ENCODE measurements at regions not wholly inside any gene's neighbourhood (a gene's known extent, or its start where the extent isn't known, plus 50 kb on each side); places are given as distances from the start of the nearest gene placed in this dataset.

DNA sequence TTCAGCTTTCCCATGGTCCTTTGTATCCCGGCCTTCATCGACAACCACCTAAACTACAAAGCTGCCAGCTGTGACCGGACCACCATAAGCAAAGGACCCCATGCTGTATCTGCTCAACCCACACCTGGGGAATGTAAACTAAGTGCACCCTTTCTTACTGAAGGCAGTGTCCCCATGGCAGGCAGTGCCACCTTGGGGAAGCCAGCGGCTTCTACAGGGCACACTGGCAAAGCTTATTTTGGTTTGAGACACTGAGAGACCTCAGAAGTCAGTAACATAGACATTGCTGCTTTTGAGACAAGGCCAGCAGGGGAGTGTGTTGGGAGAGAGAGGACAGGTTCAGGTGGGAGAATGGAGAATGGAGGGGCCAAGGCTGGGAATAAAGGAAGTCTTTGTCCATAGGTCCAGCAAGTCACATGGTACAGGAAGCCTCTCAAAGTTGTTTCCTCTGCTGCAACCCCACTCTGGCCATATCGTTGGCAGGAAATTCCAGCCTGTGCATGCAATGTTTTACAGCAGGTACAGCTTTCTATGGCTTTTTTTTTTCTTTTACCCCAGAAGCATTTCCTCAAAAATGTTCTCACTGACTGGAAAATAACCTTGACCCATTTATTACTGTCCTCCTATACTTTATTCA is 85.9 kb upstream of the NPVF start:
- DNase-seq (ENCODE audit: low read depth in 4 of 4, low spot score in 2 of 4), result no peak

GRCh38 chr7:25314731-25315267 is 86.5 kb upstream of the NPVF start:
- no peak for DNase-seq (ENCODE audit: low read depth in 4 of 4, low spot score in 2 of 4)

GRCh38 chr7:25316366-25316765 is 88.1 kb upstream of the NPVF start:
- no peak for DNase-seq (ENCODE audit: low read depth in 4 of 4, low spot score in 2 of 4)

- DNase-seq (ENCODE audit: low read depth in 4 of 4, low spot score in 2 of 4), result no peak
Measured at GRCh38 chr7:25318047-25318446, 89.8 kb upstream of the NPVF start.

DNA sequence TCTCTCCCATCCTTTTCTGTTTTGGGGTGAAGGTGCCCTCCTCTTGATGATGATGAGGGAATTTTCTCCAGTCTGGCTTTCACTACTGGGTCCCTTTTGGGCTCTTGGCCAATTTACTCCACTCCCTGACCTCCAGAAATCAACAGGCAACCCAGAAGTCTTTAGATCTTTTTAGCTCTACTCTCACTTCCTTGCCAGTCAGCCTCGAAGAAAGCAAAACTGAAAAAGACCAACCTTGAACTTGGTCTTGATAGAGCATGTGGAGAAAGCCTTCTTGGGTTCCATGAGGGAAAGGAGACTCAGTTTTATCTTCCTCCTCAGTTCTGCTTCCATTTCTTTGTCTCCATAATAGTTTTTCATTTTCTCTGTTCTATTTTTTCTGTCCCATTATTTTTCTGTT is 91.4 kb upstream of the NPVF start:
- DNase-seq (ENCODE audit: low read depth in 4 of 4, low spot score in 2 of 4), result no peak

GRCh38 chr7:25320791-25321190 is 92.5 kb upstream of the NPVF start:
- DNase-seq (ENCODE audit: low read depth in 4 of 4, low spot score in 2 of 4), result no peak

GRCh38 chr7:25321424-25321823 is 93.1 kb upstream of the NPVF start:
- DNase-seq (ENCODE audit: low read depth in 4 of 4, low spot score in 2 of 4), result no peak

- no peak for DNase-seq (ENCODE audit: low read depth in 4 of 4, low spot score in 2 of 4)
Measured at GRCh38 chr7:25322473-25322872, 94.2 kb upstream of the NPVF start.

DNA sequence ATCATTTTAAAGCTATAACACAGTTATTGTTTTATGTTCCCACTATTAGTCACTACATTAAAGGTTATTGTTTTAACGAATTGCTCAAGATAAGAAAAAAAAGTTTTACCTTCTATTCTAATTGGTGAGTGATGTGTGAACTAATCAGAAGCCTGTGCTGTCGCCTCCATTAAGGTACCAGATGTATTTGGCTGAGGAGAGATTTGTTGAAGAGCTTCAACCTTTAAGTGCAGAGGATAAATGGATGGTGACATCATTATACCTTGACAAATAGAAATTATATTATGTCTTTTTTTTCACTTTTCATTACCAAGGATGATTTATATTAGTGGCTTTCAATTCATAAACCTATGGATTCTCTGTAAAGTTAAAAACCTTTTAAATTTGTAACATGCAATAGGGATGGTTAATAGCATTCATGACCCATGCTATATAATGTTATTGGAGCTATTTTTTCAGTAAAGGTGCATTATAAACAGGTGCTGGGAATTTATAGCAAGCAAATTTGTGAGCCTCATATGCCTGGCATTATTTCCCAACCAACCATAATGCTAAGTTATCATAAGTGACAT is 97.0 kb upstream of the NPVF start:
- no peak for DNase-seq (ENCODE audit: low read depth in 4 of 4, low spot score in 2 of 4)

GRCh38 chr7:25326501-25327156 is 98.3 kb upstream of the NPVF start:
- no peak for DNase-seq (ENCODE audit: low read depth in 4 of 4, low spot score in 2 of 4)

GRCh38 chr7:25329815-25330214 is 101.5 kb upstream of the NPVF start:
- no peak for DNase-seq (ENCODE audit: low read depth in 4 of 4, low spot score in 2 of 4)

- DNase-seq (ENCODE audit: low read depth in 4 of 4, low spot score in 2 of 4), result no peak
Measured at GRCh38 chr7:25333296-25333928, 105.1 kb upstream of the NPVF start.

DNA sequence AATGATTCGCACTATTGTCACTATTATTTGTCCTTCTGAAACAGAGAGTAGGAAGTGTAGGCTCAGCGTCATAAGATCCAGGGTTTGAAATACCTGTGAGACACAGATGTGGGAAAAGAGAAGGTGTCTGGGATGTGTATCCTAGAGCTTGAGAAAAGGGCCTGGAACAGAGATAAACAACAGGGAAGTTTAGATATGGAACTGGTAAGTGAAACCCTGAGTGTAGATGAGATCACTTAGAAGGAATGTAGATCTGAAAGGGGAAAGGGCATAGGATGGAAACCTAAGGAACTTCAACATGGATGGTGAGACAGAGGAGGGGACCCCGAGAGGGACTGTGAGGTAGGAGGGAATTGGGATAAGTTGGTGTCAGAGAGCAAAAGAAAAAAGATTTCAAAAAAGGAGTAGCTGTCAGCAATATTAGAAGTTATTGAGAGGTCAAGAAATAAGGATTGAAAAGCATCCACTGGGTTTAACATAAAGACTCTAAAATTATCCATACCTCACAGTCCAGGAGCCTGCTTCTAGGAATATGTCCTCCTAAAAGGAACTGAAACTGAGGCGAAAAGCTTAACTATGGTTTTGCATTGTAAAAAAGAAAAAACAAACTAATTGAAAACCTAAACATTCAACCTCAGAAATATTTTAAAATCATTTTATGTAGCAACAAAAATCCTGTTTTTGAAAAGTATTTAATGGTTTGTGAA is 119.2 kb upstream of the NPVF start:
- no peak for DNase-seq (ENCODE audit: low read depth in 4 of 4, low spot score in 2 of 4)

GRCh38 chr7:25348104-25348503 is 119.8 kb upstream of the NPVF start:
- DNase-seq (ENCODE audit: low read depth in 4 of 4, low spot score in 2 of 4), result no peak

- DNase-seq (ENCODE audit: low read depth in 4 of 4, low spot score in 2 of 4), result no peak
Measured at GRCh38 chr7:25349283-25350017, 121.2 kb upstream of the NPVF start.

DNA sequence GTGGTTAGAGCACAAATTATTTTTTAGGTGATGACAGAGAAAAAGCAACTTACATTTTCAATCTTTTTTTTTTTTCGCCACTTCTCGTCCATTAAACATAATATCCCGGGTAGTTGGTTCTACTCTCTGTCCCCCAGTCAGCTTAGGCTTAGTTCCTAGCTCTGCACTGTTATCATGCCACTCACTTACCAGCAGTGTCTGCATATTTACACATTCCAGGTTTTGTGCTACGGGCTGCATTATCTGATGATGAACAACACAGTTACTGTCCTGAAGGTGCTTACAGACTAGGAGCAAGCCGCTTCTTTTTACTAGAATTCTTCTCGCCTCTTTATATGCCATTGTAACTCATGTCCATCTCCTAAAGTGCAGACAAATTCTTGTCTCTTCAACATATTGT is 121.8 kb upstream of the NPVF start:
- DNase-seq (ENCODE audit: low read depth in 4 of 4, low spot score in 2 of 4), result no peak

DNA sequence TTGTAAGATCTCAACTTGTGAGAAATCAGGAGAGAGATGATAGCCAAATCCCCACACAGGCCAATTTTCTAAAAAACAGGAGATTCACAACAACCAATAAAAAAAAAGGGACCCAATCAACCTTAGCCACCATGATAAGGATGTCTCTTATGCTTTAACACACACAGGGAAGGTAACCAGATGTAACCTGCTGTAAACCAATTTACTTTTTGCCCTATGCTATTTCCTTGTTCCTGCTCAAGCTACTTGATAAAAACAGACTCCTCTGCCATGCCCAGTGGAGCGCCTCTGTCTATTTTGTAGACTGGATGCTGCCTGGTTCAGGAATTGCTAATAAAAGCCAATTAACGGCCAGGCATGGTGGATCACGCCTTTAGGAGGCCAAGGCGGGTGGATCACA is 123.5 kb upstream of the NPVF start:
- no peak for DNase-seq (ENCODE audit: low read depth in 4 of 4, low spot score in 2 of 4)

GRCh38 chr7:25353196-25353595 is 124.9 kb upstream of the NPVF start:
- DNase-seq (ENCODE audit: low read depth in 4 of 4, low spot score in 2 of 4), result no peak

- DNase-seq (ENCODE audit: low read depth in 4 of 4, low spot score in 2 of 4), result no peak
Measured at GRCh38 chr7:25353732-25354131, 125.4 kb upstream of the NPVF start.

DNA sequence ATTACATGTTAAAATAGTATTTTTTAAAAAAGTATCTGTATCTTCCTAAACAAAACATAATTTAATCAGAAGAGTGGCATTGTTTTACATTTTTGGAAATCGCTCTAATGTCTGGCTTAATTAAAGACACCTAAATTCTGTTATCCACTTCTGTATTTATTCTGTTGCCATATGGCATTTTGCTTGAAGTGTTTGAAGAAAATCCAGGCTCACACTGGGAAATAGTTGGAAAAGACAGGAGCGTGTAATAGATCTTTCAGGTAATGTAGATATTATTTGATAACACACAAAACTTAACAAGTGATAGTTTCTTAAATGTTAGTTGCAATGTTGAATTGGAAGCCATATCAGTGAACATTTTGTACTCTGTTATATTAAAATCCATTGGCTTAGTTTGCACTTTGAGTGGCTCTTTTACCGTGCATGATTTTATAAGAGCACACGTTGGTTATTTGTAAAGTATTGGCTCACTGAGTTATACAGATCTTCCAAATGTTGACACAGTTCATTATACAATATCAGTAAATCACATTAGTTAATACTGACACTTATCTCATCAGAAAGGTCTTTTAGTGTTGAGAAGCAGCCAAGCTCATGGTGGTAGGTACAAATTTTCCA is 128.4 kb upstream of the NPVF start:
- DNase-seq (ENCODE audit: low read depth in 4 of 4, low spot score in 2 of 4), result no peak

Measured in left renal cortex interstitium (tissue), 4 donors.